ENCODE measurements at regions not wholly inside any gene's neighbourhood (a gene's known extent, or its start where the extent isn't known, plus 50 kb on each side); places are given as distances from the start of the nearest gene placed in this dataset.

GRCh38 chr3:147875498-147875897 is 466.3 kb downstream of the ZIC1 start:
- Histone ChIP-seq H3K9ac (ENCODE audit: low read length) (no peak overlapping the region), H2AFZ (ENCODE audit: low read depth, low read length, severe bottlenecking) (no peak overlapping the region), H3K27ac (ENCODE audit: low read depth, low read length) (no peak overlapping the region), H3K4me3 (ENCODE audit: insufficient read depth, low read length, poor library complexity, severe bottlenecking) (no peak overlapping the region), H3K79me2 (ENCODE audit: insufficient read depth, low read length) (no peaks in the 10 kb centered on the region), H3F3A (ENCODE audit: insufficient read depth) (no peaks in the 10 kb centered on the region), H3K9me2 (replicated peaks; ENCODE audit: insufficient read depth, low read length) (no peaks in the 10 kb centered on the region), H3K27me3 (ENCODE audit: low read length) (no peaks in the 10 kb centered on the region), H3K36me3 (ENCODE audit: low read length) (no peaks in the 10 kb centered on the region), H4K20me1 (ENCODE audit: low read depth, low read length) (no peaks in the 10 kb centered on the region), H3K4me2 (ENCODE audit: low read depth, low read length, poor library complexity, severe bottlenecking) (no peak overlapping the region), H3K9me3 (ENCODE audit: insufficient read depth, low read length) (no peaks in the 10 kb centered on the region)
- TF ChIP-seq, protein P1, sequence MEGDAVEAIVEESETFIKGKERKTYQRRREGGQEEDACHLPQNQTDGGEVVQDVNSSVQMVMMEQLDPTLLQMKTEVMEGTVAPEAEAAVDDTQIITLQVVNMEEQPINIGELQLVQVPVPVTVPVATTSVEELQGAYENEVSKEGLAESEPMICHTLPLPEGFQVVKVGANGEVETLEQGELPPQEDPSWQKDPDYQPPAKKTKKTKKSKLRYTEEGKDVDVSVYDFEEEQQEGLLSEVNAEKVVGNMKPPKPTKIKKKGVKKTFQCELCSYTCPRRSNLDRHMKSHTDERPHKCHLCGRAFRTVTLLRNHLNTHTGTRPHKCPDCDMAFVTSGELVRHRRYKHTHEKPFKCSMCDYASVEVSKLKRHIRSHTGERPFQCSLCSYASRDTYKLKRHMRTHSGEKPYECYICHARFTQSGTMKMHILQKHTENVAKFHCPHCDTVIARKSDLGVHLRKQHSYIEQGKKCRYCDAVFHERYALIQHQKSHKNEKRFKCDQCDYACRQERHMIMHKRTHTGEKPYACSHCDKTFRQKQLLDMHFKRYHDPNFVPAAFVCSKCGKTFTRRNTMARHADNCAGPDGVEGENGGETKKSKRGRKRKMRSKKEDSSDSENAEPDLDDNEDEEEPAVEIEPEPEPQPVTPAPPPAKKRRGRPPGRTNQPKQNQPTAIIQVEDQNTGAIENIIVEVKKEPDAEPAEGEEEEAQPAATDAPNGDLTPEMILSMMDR (IDR thresholded peaks at IDR 0.05; ENCODE audit: insufficient read depth, low read length, poor library complexity, severe bottlenecking): no peak
- TF ChIP-seq EZH2phosphoT487 (conservative IDR thresholded peaks at IDR 0.05; ENCODE audit: low read length): no peak

DNA sequence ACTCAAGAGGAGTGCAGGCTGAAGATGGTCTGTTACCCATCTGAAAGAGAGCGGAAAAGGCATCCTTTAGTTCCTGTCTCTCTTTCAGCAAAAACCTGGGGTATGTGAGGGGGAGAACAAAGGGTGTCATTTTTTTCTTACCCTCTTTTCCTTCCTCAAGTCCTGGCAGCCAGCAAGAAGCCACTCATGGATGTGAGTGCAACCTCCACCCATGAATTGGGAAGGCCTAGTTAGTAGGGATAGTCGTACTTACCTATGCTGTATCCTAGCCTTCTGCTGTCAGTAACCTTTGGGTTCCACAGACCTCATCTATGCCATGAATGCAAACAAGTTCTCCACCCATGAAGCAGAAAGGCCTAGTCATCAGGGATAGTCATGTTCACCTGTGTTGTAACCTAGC is 472.8 kb downstream of the ZIC1 start:
- Histone ChIP-seq H3K27ac (ENCODE audit: low read depth, low read length) (no peak overlapping the region), H3K9me3 (ENCODE audit: insufficient read depth, low read length) (peaks cover 5% of the 10 kb centered on the region; the same call in 1 of the 2 replicates), H4K20me1 (ENCODE audit: low read depth, low read length) (no peaks in the 10 kb centered on the region), H3K79me2 (ENCODE audit: insufficient read depth, low read length) (no peaks in the 10 kb centered on the region), H3K36me3 (ENCODE audit: low read length) (no peaks in the 10 kb centered on the region), H3F3A (ENCODE audit: insufficient read depth) (no peaks in the 10 kb centered on the region), H2AFZ (ENCODE audit: low read depth, low read length, severe bottlenecking) (no peak overlapping the region), H3K9ac (ENCODE audit: low read length) (no peak overlapping the region), H3K4me2 (ENCODE audit: low read depth, low read length, poor library complexity, severe bottlenecking) (no peak overlapping the region), H3K9me2 (replicated peaks; ENCODE audit: insufficient read depth, low read length) (no peaks in the 10 kb centered on the region), H3K4me3 (ENCODE audit: insufficient read depth, low read length, poor library complexity, severe bottlenecking) (no peak overlapping the region), H3K27me3 (ENCODE audit: low read length) (no peaks in the 10 kb centered on the region)
- TF ChIP-seq EZH2phosphoT487 (conservative IDR thresholded peaks at IDR 0.05; ENCODE audit: low read length): no peak
- TF ChIP-seq, protein P1 (IDR thresholded peaks at IDR 0.05; ENCODE audit: insufficient read depth, low read length, poor library complexity, severe bottlenecking): no peak

DNA sequence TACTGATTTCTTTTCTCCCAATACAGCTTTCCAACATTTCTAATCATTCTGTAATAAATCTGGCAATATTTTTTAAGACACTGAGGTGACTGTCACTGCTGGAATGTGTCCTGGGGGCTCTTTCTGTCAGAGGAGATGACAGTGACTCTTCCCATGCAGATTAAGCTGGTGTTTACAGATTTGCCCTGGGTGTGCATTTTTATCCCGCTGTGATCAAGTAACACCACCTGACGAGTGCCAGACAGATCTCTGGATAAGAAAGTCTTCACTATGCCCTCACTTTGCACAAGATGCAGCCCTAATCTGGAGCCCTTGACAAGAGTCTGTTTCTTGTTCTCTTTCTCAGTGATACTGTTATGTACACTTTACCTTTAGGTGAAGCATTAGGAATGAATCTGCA is 477.7 kb downstream of the ZIC1 start:
- H3K9ac ChIP-seq (ENCODE audit: low read length): no peak overlapping the region
- no peaks in the 10 kb centered on the region for H3K9me2 ChIP-seq (replicated peaks; ENCODE audit: insufficient read depth, low read length)
- H2AFZ ChIP-seq (ENCODE audit: low read depth, low read length, severe bottlenecking): no peak overlapping the region
- no peaks in the 10 kb centered on the region for H3K79me2 ChIP-seq (ENCODE audit: insufficient read depth, low read length)
- H3K27me3 ChIP-seq (ENCODE audit: low read length): no peaks in the 10 kb centered on the region
- H3K36me3 ChIP-seq (ENCODE audit: low read length): no peaks in the 10 kb centered on the region
- no peak overlapping the region for H3K27ac ChIP-seq (ENCODE audit: low read depth, low read length)
- no peak overlapping the region for H3K4me3 ChIP-seq (ENCODE audit: insufficient read depth, low read length, poor library complexity, severe bottlenecking)
- no peaks in the 10 kb centered on the region for H4K20me1 ChIP-seq (ENCODE audit: low read depth, low read length)
- H3F3A ChIP-seq (ENCODE audit: insufficient read depth): no peaks in the 10 kb centered on the region
- TF ChIP-seq, protein P1 (IDR thresholded peaks at IDR 0.05; ENCODE audit: insufficient read depth, low read length, poor library complexity, severe bottlenecking): no peak
- TF ChIP-seq EZH2phosphoT487 (conservative IDR thresholded peaks at IDR 0.05; ENCODE audit: low read length): no peak
- H3K9me3 ChIP-seq (ENCODE audit: insufficient read depth, low read length): no peaks in the 10 kb centered on the region; the same call in 1 of the 2 replicates
- no peak overlapping the region for H3K4me2 ChIP-seq (ENCODE audit: low read depth, low read length, poor library complexity, severe bottlenecking)
